ENCODE measurements at regions not wholly inside any gene's neighbourhood (a gene's known extent, or its start where the extent isn't known, plus 50 kb on each side); places are given as distances from the start of the nearest gene placed in this dataset.

GRCh38 chr3:99021466-99021865 lies 120.0 kb upstream of the DCBLD2 start:
- Histone ChIP-seq H4K20me1 (ENCODE audit: control insufficient read depth, insufficient read depth) (no peaks in the 10 kb centered on the region), H2AFZ (ENCODE audit: control insufficient read depth, low read depth, low read length) (no peak overlapping the region), H3K36me3 (ENCODE audit: control insufficient read depth in 2 of 2, insufficient read depth in 2 of 2, low read length in 1 of 2) (no peaks in the 10 kb centered on the region), H3K79me2 (ENCODE audit: control insufficient read depth, insufficient read depth, low read length) (no peaks in the 10 kb centered on the region), H3K9ac (ENCODE audit: control insufficient read depth, insufficient read depth, low read length) (no peak overlapping the region), H3K27me3 (replicated peaks in 1 of 2; ENCODE audit: control insufficient read depth in 2 of 2, insufficient read depth in 2 of 2, low read length in 1 of 2) (no peaks in the 10 kb centered on the region), H3K9me3 (replicated peaks; ENCODE audit: control insufficient read depth, insufficient read depth, low read length) (no peaks in the 10 kb centered on the region), H3K4me3 (no peak overlapping the region), H3K27ac (ENCODE audit: control insufficient read depth, insufficient read depth) (no peak overlapping the region), H3K4me2 (ENCODE audit: control insufficient read depth, insufficient read depth) (no peak overlapping the region), H3K4me1 (ENCODE audit: control insufficient read depth, insufficient read depth, low read length) (no peaks in the 10 kb centered on the region)
- BruUV-seq (replicated peaks): no TSS peak
- 93% methylated on average over 1 of the region's 1 CpG for WGBS (ENCODE audit: insufficient coverage, insufficient replicate concordance, low lambda C conversion rate, missing lambda C conversion rate)
- CTCF ChIA-PET: interaction anchor here (1.1 kb wide), 1 partner anchor 152 kb away, joined by 3 read pairs; no protein-coding TSS in a partner anchor
- FAIRE-seq (no peak), ATAC-seq (no peak), DNase-seq (ENCODE audit: low read depth, low spot score) (no peak)
- RAD21 ChIA-PET (ENCODE audit: unreplicated experiment): interaction anchor here (1.0 kb wide), 1 partner anchor 511 kb away, joined by 6 read pairs; no protein-coding TSS in a partner anchor
- TF ChIP-seq EZH2 (IDR thresholded peaks at IDR 0.05; ENCODE audit: borderline replicate concordance, control insufficient read depth, low read depth, low read length) (no peak), CHD2 (IDR thresholded peaks at IDR 0.05; ENCODE audit: borderline replicate concordance, low read depth, low read length) (no peak), RAD21 (IDR thresholded peaks at IDR 0.05; ENCODE audit: insufficient read depth, low read depth, low read length) (no peak), RB1 (IDR thresholded peaks at IDR 0.05; ENCODE audit: borderline replicate concordance) (no peak), ZNF687 (IDR thresholded peaks at IDR 0.05) (no peak), ZBED1 (IDR thresholded peaks at IDR 0.05; ENCODE audit: borderline replicate concordance) (no peak), TCF3 (IDR thresholded peaks at IDR 0.05; ENCODE audit: borderline replicate concordance, insufficient read depth, low read depth, low read length) (no peak), ZNF207 (IDR thresholded peaks at IDR 0.05; ENCODE audit: borderline replicate concordance) (no peak), SIN3A (IDR thresholded peaks at IDR 0.05; ENCODE audit: low read depth, low read length) (no peak), ZBTB40 (IDR thresholded peaks at IDR 0.05; ENCODE audit: borderline replicate concordance) (no peak)
- POLR2A ChIA-PET: no interaction called here
- SMC1A ChIA-PET (ENCODE audit: uncharacterized antibody, unreplicated experiment): interaction anchor here (1.3 to 4.3 kb wide), 3 partner anchors 152 to 667 kb away, joined by 4 to 24 read pairs (median 6); no protein-coding TSS in a partner anchor
- intact Hi-C loops (cut with micrococcal nuclease; ENCODE audit: unreplicated experiment): loop anchor here (5.0 kb wide), 1 partner anchor 511 kb away; no protein-coding TSS in a partner anchor
- in situ Hi-C loops (cut with MboI): loop anchor here (5.0 to 10.0 kb wide), 3 partner anchors 151 to 733 kb away; no protein-coding TSS in a partner anchor
